LNCaP clone FGC (cell line): ENCODE measurements at regions not wholly inside any gene's neighbourhood (a gene's known extent, or its start where the extent isn't known, plus 50 kb on each side); places are given as distances from the start of the nearest gene placed in this dataset.
"Not testable (repeated sequence)": the region's sequence is repeated elsewhere in the genome, so short reads cannot be mapped to it uniquely, and the experiment has no call there.

Source experiments
- DNase-seq: peaks from one replicate; pipeline ENCODE4 v3.0.0-alpha.2; 2011; ENCODE audit warnings: low read depth
- H3K4me3 ChIP-seq: 2 replicates; pipeline ENCODE4 v1.5.1; 2011; ENCODE audit warnings: mild to moderate bottlenecking, low read depth, low read length, control low read depth
- CTCF ChIP-seq: IDR thresholded peaks from 2 replicates; pipeline ENCODE4 v1.5.1; 2012; ENCODE audit warnings: mild to moderate bottlenecking; ENCODE audit not compliant: control insufficient read depth, insufficient read depth; ENCODE audit errors: extremely low read depth

DNA sequence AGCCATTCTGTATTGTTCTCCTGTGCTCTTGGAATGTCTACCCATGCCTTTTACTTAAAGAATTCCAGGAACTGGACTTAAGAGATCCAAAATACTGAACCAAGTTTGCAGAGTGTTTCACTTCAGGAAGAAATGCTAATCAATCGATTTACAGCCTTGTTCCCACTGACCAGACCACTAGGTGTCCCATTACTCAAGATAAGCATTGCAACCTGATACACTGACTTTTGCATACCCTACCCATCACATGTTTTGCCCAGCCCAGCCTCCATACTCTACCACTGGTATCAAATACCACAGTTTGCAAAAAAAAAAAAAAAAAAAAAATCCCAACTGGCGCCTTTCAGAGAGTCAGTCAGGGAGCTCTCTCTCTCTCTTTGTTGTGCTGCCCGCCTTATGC lies 550.8 kb downstream of the CDH9 start:
- H3K4me3 ChIP-seq = no peak overlapping the region
- TF ChIP-seq CTCF = no peak

GRCh38 chr5:26486631-26487030 lies 551.8 kb downstream of the CDH9 start:
- no peak for DNase-seq
- TF ChIP-seq CTCF = no peak
- H3K4me3 ChIP-seq = no peak overlapping the region

More for the DNA sequence above, 550.8 kb downstream of the CDH9 start:
- DNase-seq = no peak

DNA sequence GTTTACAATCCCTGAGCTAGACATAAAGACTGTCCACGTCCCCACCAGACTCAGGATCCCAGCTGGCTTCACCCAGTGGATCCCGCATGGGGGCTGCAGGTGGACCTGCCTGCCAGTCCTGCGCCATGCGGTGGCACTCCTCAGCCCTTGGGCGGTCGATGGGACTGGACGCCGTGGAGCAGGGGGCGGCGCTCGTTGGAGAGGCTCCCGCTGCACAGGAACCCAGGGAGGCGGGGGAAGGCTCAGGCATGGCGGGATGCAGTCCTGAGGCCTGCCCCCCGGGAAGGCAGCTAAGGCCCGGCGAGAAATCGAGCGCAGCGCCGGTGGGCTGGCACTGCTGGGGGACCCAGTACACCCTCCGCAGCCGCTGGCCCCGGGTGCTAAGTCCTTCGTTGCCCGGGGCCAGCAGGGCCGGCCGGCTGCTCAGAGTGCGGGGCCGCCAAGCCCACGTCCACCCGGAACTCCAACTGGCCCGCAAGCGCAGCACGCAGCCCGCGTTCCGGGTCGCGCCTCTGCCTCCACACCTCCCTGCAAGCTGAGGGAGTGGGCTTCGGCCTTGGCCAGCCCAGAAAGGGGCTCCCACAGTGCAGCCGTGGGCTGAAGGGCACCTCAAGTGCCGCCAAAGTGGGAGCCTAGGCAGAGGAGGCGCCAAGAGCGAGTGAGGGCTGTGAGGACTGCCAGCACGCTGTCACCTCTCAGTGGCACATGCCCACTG lies 553.1 kb downstream of the CDH9 start:
- DNase-seq = not testable (repeated sequence)

GRCh38 chr5:26482810-26483375 lies 555.5 kb downstream of the CDH9 start:
- DNase-seq = no peak
- no peak overlapping the region for H3K4me3 ChIP-seq
- peak; percentile 84 for TF ChIP-seq CTCF

More for the DNA sequence above, 553.1 kb downstream of the CDH9 start:
- not testable (repeated sequence) for H3K4me3 ChIP-seq

DNA sequence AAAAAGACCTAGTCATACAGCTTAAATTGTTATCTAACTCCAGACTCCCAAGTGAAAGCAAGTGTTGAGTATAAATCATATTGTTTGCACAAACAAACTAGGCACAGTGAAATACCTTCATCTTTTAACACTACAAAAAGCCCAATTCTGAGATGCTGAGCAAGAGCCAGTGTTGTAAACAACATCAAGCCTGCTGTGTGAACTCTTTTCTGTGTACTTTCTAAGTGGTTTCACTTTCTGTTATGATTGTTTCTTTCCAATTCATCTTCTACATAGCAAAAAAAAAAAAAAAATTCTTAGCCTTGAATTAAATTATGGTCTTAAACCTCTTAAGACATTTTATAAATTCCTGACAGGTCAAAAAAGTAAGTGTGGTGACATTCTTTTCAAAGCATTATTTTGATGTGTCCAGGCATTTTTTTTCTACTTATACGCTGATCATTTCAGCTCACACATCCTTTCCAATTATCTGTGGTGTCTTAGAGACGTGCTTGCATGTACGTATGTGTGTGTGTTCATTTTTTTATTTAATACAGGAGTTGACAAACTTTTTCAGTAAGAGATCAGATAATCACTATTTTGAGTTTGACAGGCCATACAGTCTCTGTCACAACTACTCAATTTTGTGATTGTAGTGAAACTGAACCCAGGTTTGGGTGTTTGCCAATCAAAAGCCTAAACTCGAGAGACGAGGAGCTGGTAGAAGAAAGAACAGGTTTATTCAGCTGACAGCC lies 556.1 kb downstream of the CDH9 start:
- TF ChIP-seq CTCF = no peak
- DNase-seq = no peak
- H3K4me3 ChIP-seq = no peak overlapping the region

- no peak overlapping the region for H3K4me3 ChIP-seq
- TF ChIP-seq CTCF = no peak
Observed at GRCh38 chr5:26470439-26470838, 567.9 kb downstream of the CDH9 start.

GRCh38 chr5:26439121-26439520 lies 599.3 kb downstream of the CDH9 start:
- TF ChIP-seq CTCF = no peak
- DNase-seq = no peak
- no peak overlapping the region for H3K4me3 ChIP-seq

More at GRCh38 chr5:26470439-26470838, 567.9 kb downstream of the CDH9 start:
- DNase-seq = no peak
